ENCODE measurements at regions not wholly inside any gene's neighbourhood (a gene's known extent, or its start where the extent isn't known, plus 50 kb on each side); places are given as distances from the start of the nearest gene placed in this dataset.

DNA sequence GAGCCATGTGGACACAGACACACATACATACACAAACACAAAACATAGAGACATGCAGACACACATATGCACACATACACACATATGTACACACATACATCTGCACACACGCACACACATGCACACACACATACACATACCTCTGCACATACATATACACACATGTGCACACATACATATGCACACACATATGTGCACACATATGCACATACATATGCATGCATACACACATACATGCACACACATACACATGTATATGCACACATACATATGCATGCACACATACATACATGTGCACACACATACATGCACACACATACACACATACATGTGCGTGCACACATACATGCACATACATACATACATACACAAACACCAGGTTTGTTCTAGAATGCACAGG lies 236.3 kb upstream of the FOXK1 start:
- DNase-seq (ENCODE audit: low read depth in 2 of 2), result no peak
- no peak for TF ChIP-seq CTCF (IDR thresholded peaks at IDR 0.05; ENCODE audit: low read depth, low read length)

DNA sequence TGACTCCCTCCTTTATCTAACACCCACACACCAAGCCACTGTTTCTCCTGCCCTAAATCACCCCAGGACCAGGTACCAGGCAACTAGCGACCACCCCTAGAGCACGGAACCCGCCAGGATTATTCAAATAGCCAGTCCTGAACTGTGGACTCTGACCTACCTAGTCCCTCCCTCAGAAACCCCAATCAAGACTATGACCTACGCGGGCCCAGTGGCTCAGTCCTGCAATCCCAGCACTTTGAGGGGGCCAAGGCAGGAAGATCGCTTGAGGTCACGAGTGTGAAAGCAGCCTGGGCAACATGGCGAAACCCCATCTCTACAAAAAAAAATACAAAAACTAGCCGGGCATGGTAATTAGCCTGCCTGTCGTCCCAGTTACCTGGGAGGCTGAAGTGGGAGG lies 232.8 kb upstream of the FOXK1 start:
- no peak overlapping the region for H3K4me3 ChIP-seq (replicated peaks in 1 of 2; ENCODE audit: low read depth in 2 of 2, low read length in 2 of 2)
- DNase-seq (ENCODE audit: low read depth in 2 of 2), result no peak
- no peak for TF ChIP-seq CTCF (IDR thresholded peaks at IDR 0.05; ENCODE audit: low read depth, low read length)

More for the DNA sequence above, 236.3 kb upstream of the FOXK1 start:
- no peak overlapping the region for H3K4me3 ChIP-seq (replicated peaks in 1 of 2; ENCODE audit: low read depth in 2 of 2, low read length in 2 of 2)

DNA sequence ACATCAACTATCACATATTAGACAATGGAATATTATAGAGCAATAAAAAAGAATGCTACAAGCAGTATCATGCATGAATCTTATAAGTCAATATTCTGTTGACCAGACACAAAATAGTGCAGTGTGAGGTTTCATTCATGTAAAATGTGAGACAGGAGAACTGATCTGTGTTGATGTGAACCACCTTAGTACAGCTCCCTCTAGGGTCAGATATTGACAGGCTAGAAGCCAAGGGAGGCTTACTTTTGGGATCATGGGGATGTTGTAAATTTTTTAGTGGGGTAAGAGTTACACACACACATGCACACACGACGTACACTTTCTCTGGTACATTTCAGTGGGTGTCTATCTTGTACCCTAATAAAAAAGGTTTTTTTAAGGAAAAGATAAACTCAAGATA lies 231.6 kb upstream of the FOXK1 start:
- no peak for DNase-seq (ENCODE audit: low read depth in 2 of 2)
- no peak for TF ChIP-seq CTCF (IDR thresholded peaks at IDR 0.05; ENCODE audit: low read depth, low read length)
- H3K4me3 ChIP-seq (replicated peaks in 1 of 2; ENCODE audit: low read depth in 2 of 2, low read length in 2 of 2), result no peak overlapping the region

DNA sequence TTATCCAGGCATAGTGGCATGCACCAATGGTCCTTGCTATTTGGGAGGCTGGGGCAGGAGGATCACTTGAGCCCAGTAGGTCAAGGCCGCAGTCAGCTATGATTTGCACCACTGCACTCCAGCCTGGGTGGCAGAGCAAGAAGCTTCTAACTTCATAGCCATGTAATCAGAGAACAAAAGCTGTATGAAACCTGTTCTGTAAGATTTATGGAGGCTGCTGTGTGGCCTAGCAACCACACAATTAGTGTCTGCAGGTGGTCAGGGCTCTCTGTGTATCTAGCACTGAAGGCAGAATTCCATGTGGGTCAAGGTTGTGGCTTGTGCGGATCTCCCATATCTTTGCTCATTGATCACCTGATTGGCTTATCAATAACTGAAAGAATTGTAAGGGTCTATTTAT lies 221.5 kb upstream of the FOXK1 start:
- DNase-seq (ENCODE audit: low read depth in 2 of 2), result no peak
- no peak overlapping the region for H3K4me3 ChIP-seq (replicated peaks in 1 of 2; ENCODE audit: low read depth in 2 of 2, low read length in 2 of 2)

GRCh38 chr7:4461531-4461930 lies 220.6 kb upstream of the FOXK1 start:
- H3K4me3 ChIP-seq (replicated peaks in 1 of 2; ENCODE audit: low read depth in 2 of 2, low read length in 2 of 2), result no peak overlapping the region
- DNase-seq (ENCODE audit: low read depth in 2 of 2), result no peak
- no peak for TF ChIP-seq CTCF (IDR thresholded peaks at IDR 0.05; ENCODE audit: low read depth, low read length)

More for the DNA sequence above, 221.5 kb upstream of the FOXK1 start:
- no peak for TF ChIP-seq CTCF (IDR thresholded peaks at IDR 0.05; ENCODE audit: low read depth, low read length)

GRCh38 chr7:4468320-4469102 lies 213.6 kb upstream of the FOXK1 start:
- DNase-seq (ENCODE audit: low read depth in 2 of 2), result no peak
- no peak for TF ChIP-seq CTCF (IDR thresholded peaks at IDR 0.05; ENCODE audit: low read depth, low read length)
- H3K4me3 ChIP-seq (replicated peaks in 1 of 2; ENCODE audit: low read depth in 2 of 2, low read length in 2 of 2), result no peak overlapping the region

- TF ChIP-seq CTCF (IDR thresholded peaks at IDR 0.05; ENCODE audit: low read depth, low read length), result no peak
Measured at GRCh38 chr7:4470246-4470645, 211.8 kb upstream of the FOXK1 start.

More at GRCh38 chr7:4470246-4470645, 211.8 kb upstream of the FOXK1 start:
- no peak for DNase-seq (ENCODE audit: low read depth in 2 of 2)
- no peak overlapping the region for H3K4me3 ChIP-seq (replicated peaks in 1 of 2; ENCODE audit: low read depth in 2 of 2, low read length in 2 of 2)

All from cardiac fibroblast (primary cell).